Uterus (tissue), 3 donors: ENCODE measurements at regions not wholly inside any gene's neighbourhood (a gene's known extent, or its start where the extent isn't known, plus 50 kb on each side); places are given as distances from the start of the nearest gene placed in this dataset.

ENCODE experiments used
- DNase-seq, 2 donors: peaks; one replicate each; pipeline ENCODE4 v3.0.0-alpha.2; 2019 to 2020
- H3K27ac ChIP-seq, 2 donors: fragments of 200-600 bp; sonication (generic); 1 replicate in 1 of 2; 2 replicates in 1 of 2; pipeline ENCODE4 v1.5.1; 2016 to 2018
- H3K27me3 ChIP-seq, 2 donors: fragments of 200-600 bp; sonication (generic); one replicate each; pipeline ENCODE4 v1.5.1; 2018 to 2019; ENCODE audit warnings: control low read depth in 1 of 2
- H3K36me3 ChIP-seq, 2 donors: fragments of 200-600 bp; sonication (generic); one replicate each; pipeline ENCODE4 v1.5.1; 2019; ENCODE audit warnings: control low read depth in 1 of 2
- H3K4me1 ChIP-seq, 2 donors: fragments of 200-600 bp; sonication (generic); one replicate each; pipeline ENCODE4 v1.5.1; 2018 to 2019; ENCODE audit warnings: control low read depth in 1 of 2
- H3K4me3 ChIP-seq, 2 donors: fragments of 200-600 bp; sonication (generic); 1 replicate in 1 of 2; 2 replicates in 1 of 2; pipeline ENCODE4 v1.5.1; 2018 to 2019; ENCODE audit warnings: mild to moderate bottlenecking in 1 of 2
- H3K9me3 ChIP-seq, 2 donors: fragments of 200-600 bp; sonication (generic); one replicate each; pipeline ENCODE4 v1.5.1; 2019; ENCODE audit warnings: control low read depth in 1 of 2
- POLR2A ChIP-seq, 2 donors: fragments of 450-650 bp; IDR thresholded peaks; one replicate each; pipeline ENCODE4 v1.6.1; 2016; ENCODE audit warnings: antibody characterized with exemption in 2 of 2, mild to moderate bottlenecking in 1 of 2, moderate library complexity in 1 of 2
- intact Hi-C: fragments of 100-400 bp; cut with DNase I; formaldehyde crosslinking; loops from one replicate; pipeline ENCODE4 v1.15.1; 2023; ENCODE audit warnings: low total_unique reads
- TF ChIP-seq, protein P1 (sequence below), 4 experiments: fragments of 200-600 bp in 2 of 4; fragments of 450-650 bp in 2 of 4; sonication (generic) in 2 of 4; IDR thresholded peaks; one replicate each; pipeline ENCODE4 v1.5.1; 2016 to 2019; ENCODE audit warnings: antibody characterized with exemption in 4 of 4, mild to moderate bottlenecking in 2 of 4, moderate library complexity in 1 of 4
- donor health status: DM: yes; HTN: yes; CAD: no.

GRCh38 chr2:66890166-66890742, 455.3 kb downstream of the MEIS1 start:
- Histone ChIP-seq H3K27me3 (no peaks in the 10 kb centered on the region), H3K4me1 (no peaks in the 10 kb centered on the region), H3K4me3 (no peak overlapping the region), H3K27ac (peak overlapping the region; percentile 81 to 82), H3K9me3 (no peaks in the 10 kb centered on the region), H3K36me3 (no peaks in the 10 kb centered on the region)
- intact Hi-C loops, result no loop called here
- TF ChIP-seq POLR2A (IDR thresholded peaks at IDR 0.05), result no peak
- TF ChIP-seq, protein P1, sequence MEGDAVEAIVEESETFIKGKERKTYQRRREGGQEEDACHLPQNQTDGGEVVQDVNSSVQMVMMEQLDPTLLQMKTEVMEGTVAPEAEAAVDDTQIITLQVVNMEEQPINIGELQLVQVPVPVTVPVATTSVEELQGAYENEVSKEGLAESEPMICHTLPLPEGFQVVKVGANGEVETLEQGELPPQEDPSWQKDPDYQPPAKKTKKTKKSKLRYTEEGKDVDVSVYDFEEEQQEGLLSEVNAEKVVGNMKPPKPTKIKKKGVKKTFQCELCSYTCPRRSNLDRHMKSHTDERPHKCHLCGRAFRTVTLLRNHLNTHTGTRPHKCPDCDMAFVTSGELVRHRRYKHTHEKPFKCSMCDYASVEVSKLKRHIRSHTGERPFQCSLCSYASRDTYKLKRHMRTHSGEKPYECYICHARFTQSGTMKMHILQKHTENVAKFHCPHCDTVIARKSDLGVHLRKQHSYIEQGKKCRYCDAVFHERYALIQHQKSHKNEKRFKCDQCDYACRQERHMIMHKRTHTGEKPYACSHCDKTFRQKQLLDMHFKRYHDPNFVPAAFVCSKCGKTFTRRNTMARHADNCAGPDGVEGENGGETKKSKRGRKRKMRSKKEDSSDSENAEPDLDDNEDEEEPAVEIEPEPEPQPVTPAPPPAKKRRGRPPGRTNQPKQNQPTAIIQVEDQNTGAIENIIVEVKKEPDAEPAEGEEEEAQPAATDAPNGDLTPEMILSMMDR (IDR thresholded peaks at IDR 0.05), result no peak
- no peak for DNase-seq

GRCh38 chr2:66895206-66895605, 460.3 kb downstream of the MEIS1 start:
- H3K9me3 ChIP-seq, result no peaks in the 10 kb centered on the region
- TF ChIP-seq POLR2A (IDR thresholded peaks at IDR 0.05), result no peak
- TF ChIP-seq, protein P1 (IDR thresholded peaks at IDR 0.05), result no peak
- no peak for DNase-seq
- H3K27me3 ChIP-seq, result no peaks in the 10 kb centered on the region
- H3K4me3 ChIP-seq, result no peak overlapping the region
- no peaks in the 10 kb centered on the region for H3K4me1 ChIP-seq
- no peaks in the 10 kb centered on the region for H3K36me3 ChIP-seq
- peak overlapping the region in 1 of 2 donors; percentile 17 for H3K27ac ChIP-seq
- intact Hi-C loops, result no loop called here

- Histone ChIP-seq H3K9me3 (no peaks in the 10 kb centered on the region), H3K27me3 (no peaks in the 10 kb centered on the region), H3K36me3 (no peaks in the 10 kb centered on the region), H3K4me3 (no peak overlapping the region), H3K4me1 (no peaks in the 10 kb centered on the region), H3K27ac (peak overlapping the region in 1 of 2 donors; percentile 82)
- TF ChIP-seq, protein P1 (IDR thresholded peaks at IDR 0.05), result no peak
- no peak for TF ChIP-seq POLR2A (IDR thresholded peaks at IDR 0.05)
- DNase-seq, result no peak
- intact Hi-C loops, result no loop called here
Measured at GRCh38 chr2:66896131-66896530, 461.2 kb downstream of the MEIS1 start.

DNA sequence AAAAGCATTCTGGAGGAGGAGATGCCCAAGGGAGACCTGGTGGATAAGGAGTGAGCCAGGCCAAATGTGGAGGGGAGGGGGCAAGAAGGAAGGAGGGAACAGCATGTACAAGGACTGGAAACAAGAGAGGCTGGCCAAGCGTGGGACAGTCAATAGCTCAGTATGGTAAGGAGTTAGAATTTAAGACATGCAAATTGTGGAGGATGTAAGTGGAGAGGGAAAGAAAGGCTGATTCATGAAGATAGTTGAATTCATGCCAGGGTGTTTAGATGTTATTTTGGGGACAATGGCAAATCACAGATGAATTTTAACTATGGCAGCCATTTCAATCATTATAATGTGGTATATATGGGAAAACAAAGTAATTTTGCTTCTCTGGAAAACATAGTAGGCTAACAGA, 462.3 kb downstream of the MEIS1 start:
- no peaks in the 10 kb centered on the region for H3K27me3 ChIP-seq
- H3K27ac ChIP-seq, result peak overlapping the region; percentile 70 to 82
- DNase-seq, result peak; percentile 67 to 79
- intact Hi-C loops, result no loop called here
- H3K4me3 ChIP-seq, result no peak overlapping the region
- H3K4me1 ChIP-seq, result no peaks in the 10 kb centered on the region
- TF ChIP-seq, protein P1 (IDR thresholded peaks at IDR 0.05), result no peak
- TF ChIP-seq POLR2A (IDR thresholded peaks at IDR 0.05), result no peak
- H3K36me3 ChIP-seq, result no peaks in the 10 kb centered on the region
- no peaks in the 10 kb centered on the region for H3K9me3 ChIP-seq

DNA sequence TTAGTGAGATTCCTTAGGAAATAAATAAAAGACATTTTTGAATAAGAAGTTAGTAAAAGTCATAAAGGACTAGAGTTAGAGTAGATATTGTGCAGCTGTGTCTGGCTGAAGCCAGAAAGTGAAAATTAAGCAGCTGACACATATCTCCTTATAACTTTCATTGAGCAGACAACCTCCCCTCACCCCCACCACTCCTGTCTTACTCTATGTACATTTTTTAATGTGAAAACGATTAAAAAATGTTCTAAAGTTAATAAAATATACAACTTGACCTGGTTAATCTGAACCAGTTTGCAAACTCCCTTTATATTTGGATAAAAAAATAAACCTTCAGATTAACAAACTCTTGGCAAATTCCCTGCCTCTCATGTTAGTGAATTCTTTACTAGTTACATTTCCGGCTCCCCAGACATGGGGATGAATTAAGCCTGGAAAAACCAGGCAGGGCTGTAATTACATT, 462.8 kb downstream of the MEIS1 start:
- peak; percentile 36 to 72 for DNase-seq
- intact Hi-C loops, result no loop called here
- TF ChIP-seq, protein P1 (IDR thresholded peaks at IDR 0.05), result no peak
- no peak for TF ChIP-seq POLR2A (IDR thresholded peaks at IDR 0.05)
- no peaks in the 10 kb centered on the region for H3K4me1 ChIP-seq
- H3K9me3 ChIP-seq, result no peaks in the 10 kb centered on the region
- peak overlapping the region; percentile 70 to 82 for H3K27ac ChIP-seq
- no peak overlapping the region for H3K4me3 ChIP-seq
- H3K36me3 ChIP-seq, result no peaks in the 10 kb centered on the region
- no peaks in the 10 kb centered on the region for H3K27me3 ChIP-seq
